ENCODE measurements at regions not wholly inside any gene's neighbourhood (a gene's known extent, or its start where the extent isn't known, plus 50 kb on each side); places are given as distances from the start of the nearest gene placed in this dataset.

DNA sequence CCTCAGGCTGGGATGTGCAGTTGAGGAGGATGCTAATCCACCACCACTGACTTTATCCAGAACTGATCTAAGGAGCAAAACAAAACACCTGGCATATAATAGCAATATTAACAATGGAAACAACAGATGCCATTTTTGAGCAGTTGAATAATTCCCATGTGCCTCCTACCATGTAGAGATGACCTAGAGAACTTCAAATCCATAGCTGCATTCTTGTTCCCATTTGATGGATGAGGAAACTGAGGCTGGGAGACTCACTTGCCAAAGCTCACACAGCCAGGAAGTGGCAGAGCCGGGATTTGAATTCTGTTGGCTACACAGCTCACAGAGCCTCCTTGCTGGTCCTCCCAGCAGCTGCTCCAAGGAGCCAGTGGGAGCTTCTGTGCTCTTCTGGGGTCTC, 155.8 kb upstream of the MYL2 start (continued):
- no peak for TF ChIP-seq SRF (IDR thresholded peaks at IDR 0.05; ENCODE audit: low read depth)
- no peak for TF ChIP-seq CBX3 (IDR thresholded peaks at IDR 0.05; ENCODE audit: low read depth)
- no peak for TF ChIP-seq RAD21 (IDR thresholded peaks at IDR 0.05; ENCODE audit: low read depth)
- TF ChIP-seq TCF7L2 (IDR thresholded peaks at IDR 0.05; ENCODE audit: borderline replicate concordance, extremely low read depth, insufficient read depth, insufficient read length) = no peak
- no peak for TF ChIP-seq EZH2 (IDR thresholded peaks at IDR 0.05)

GRCh38 chr12:111074965-111075364, 154.6 kb upstream of the MYL2 start:
- Histone ChIP-seq H4K20me1 (ENCODE audit: insufficient read depth) (no peaks in the 10 kb centered on the region), H3K27me3 (ENCODE audit: insufficient read depth, low read length) (no peaks in the 10 kb centered on the region), H2AFZ (ENCODE audit: low read depth, low read length, poor library complexity, severe bottlenecking) (no peak overlapping the region), H3K4me3 (replicated peaks in 1 of 2; ENCODE audit: low read depth in 1 of 2, low read length in 2 of 2) (no peak overlapping the region), H3K9me2 (ENCODE audit: insufficient read depth) (no peaks in the 10 kb centered on the region), H3K9me3 (ENCODE audit: control insufficient read depth in 1 of 2, insufficient read depth in 1 of 2, low read depth in 1 of 2, low read length in 2 of 2) (no peaks in the 10 kb centered on the region), H3K4me2 (ENCODE audit: low read length) (no peak overlapping the region), H3K9ac (ENCODE audit: low read length) (no peak overlapping the region), H3K79me2 (ENCODE audit: insufficient read depth, low read length) (no peaks in the 10 kb centered on the region), H3K27ac (ENCODE audit: low read depth, low read length) (no peak overlapping the region), H3K36me3 (ENCODE audit: control insufficient read depth in 1 of 2, insufficient read depth in 2 of 2, low read length in 2 of 2) (no peaks in the 10 kb centered on the region), H3K4me1 (ENCODE audit: control insufficient read depth in 1 of 2, insufficient read depth in 2 of 2, low read length in 2 of 2) (no peaks in the 10 kb centered on the region)
- no TSS peak for BruUV-seq (replicated peaks)
- ChIA-PET POLR2A (no interaction called here), RAD21 (ENCODE audit: low non-redundant PET in 1 of 2, low total read pairs in 2 of 2, uncharacterized antibody in 2 of 2, unreplicated experiment in 2 of 2) (no interaction called here), CTCF (no interaction called here)
- TF ChIP-seq JUND (IDR thresholded peaks at IDR 0.05) (no peak), ZNF274 (IDR thresholded peaks at IDR 0.05; ENCODE audit: low read depth, low read length) (no peak), ATF3 (IDR thresholded peaks at IDR 0.05) (no peak), EGR1 (IDR thresholded peaks at IDR 0.05; ENCODE audit: low read depth) (no peak), SP1 (IDR thresholded peaks at IDR 0.05; ENCODE audit: low read depth) (no peak), TCF7L2 (IDR thresholded peaks at IDR 0.05; ENCODE audit: borderline replicate concordance, extremely low read depth, insufficient read depth, insufficient read length) (no peak), EZH2phosphoT487 (IDR thresholded peaks at IDR 0.05; ENCODE audit: borderline replicate concordance) (no peak), FOSL1 (IDR thresholded peaks at IDR 0.05; ENCODE audit: low read depth) (no peak), POLR2A (IDR thresholded peaks at IDR 0.05; ENCODE audit: borderline replicate concordance, extremely low read depth, insufficient read depth, insufficient read length) (no peak), REST (IDR thresholded peaks at IDR 0.05; ENCODE audit: low read depth) (no peak), EZH2 (IDR thresholded peaks at IDR 0.05) (no peak), SRF (IDR thresholded peaks at IDR 0.05; ENCODE audit: low read depth) (no peak)
- TF ChIP-seq, protein P1, sequence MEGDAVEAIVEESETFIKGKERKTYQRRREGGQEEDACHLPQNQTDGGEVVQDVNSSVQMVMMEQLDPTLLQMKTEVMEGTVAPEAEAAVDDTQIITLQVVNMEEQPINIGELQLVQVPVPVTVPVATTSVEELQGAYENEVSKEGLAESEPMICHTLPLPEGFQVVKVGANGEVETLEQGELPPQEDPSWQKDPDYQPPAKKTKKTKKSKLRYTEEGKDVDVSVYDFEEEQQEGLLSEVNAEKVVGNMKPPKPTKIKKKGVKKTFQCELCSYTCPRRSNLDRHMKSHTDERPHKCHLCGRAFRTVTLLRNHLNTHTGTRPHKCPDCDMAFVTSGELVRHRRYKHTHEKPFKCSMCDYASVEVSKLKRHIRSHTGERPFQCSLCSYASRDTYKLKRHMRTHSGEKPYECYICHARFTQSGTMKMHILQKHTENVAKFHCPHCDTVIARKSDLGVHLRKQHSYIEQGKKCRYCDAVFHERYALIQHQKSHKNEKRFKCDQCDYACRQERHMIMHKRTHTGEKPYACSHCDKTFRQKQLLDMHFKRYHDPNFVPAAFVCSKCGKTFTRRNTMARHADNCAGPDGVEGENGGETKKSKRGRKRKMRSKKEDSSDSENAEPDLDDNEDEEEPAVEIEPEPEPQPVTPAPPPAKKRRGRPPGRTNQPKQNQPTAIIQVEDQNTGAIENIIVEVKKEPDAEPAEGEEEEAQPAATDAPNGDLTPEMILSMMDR (IDR thresholded peaks at IDR 0.05 in 2 of 3, conservative IDR thresholded peaks at IDR 0.05 in 1 of 3; ENCODE audit: borderline replicate concordance in 1 of 3, insufficient read depth in 1 of 3, low read depth in 2 of 3, low read length in 2 of 3) = no peak
- intact Hi-C loops (cut with micrococcal nuclease) = no loop called here
- ATAC-seq = no peak
- DNase-seq (ENCODE audit: low read depth, low spot score) = no peak
